ENCODE measurements at regions not wholly inside any gene's neighbourhood (a gene's known extent, or its start where the extent isn't known, plus 50 kb on each side); places are given as distances from the start of the nearest gene placed in this dataset.

GRCh38 chr21:15444118-15444960 lies 285.4 kb upstream of the USP25 start:
- in situ Hi-C loops (cut with MboI) (no loop called here), intact Hi-C loops (cut with micrococcal nuclease; ENCODE audit: unreplicated experiment) (no loop called here)
- DNase-seq (ENCODE audit: low read depth, low spot score) (no peak), ATAC-seq (no peak), FAIRE-seq (no peak)
- ChIA-PET SMC1A (ENCODE audit: uncharacterized antibody, unreplicated experiment) (interaction anchor here (1.0 kb wide), 1 partner anchor 64 kb away, joined by 3 read pairs; no protein-coding TSS in a partner anchor), RAD21 (ENCODE audit: unreplicated experiment) (interaction anchor here (1.0 kb wide), 1 partner anchor 38 kb away, joined by 3 read pairs; no protein-coding TSS in a partner anchor), POLR2A (no interaction called here), CTCF (no interaction called here)
- H3K27me3 ChIP-seq (replicated peaks in 1 of 2; ENCODE audit: control insufficient read depth in 2 of 2, insufficient read depth in 2 of 2, low read length in 1 of 2) = no peaks in the 10 kb centered on the region
- no TSS peak for BruUV-seq (replicated peaks)
- no peaks in the 10 kb centered on the region for H4K20me1 ChIP-seq (ENCODE audit: control insufficient read depth, insufficient read depth)
- H3K4me1 ChIP-seq (ENCODE audit: control insufficient read depth, insufficient read depth, low read length) = peaks cover 13% of the 10 kb centered on the region; the same call in 1 of the 2 replicates
- no peaks in the 10 kb centered on the region for H3K9me3 ChIP-seq (replicated peaks; ENCODE audit: control insufficient read depth, insufficient read depth, low read length)
- H2AFZ ChIP-seq (ENCODE audit: control insufficient read depth, low read depth, low read length) = no peak overlapping the region
- H3K4me2 ChIP-seq (ENCODE audit: control insufficient read depth, insufficient read depth) = no peak overlapping the region
- H3K9ac ChIP-seq (ENCODE audit: control insufficient read depth, insufficient read depth, low read length) = no peak overlapping the region
- no peak overlapping the region for H3K27ac ChIP-seq (ENCODE audit: control insufficient read depth, insufficient read depth)
- no peaks in the 10 kb centered on the region for H3K36me3 ChIP-seq (ENCODE audit: control insufficient read depth in 2 of 2, insufficient read depth in 2 of 2, low read length in 1 of 2)
- no peak overlapping the region for H3K4me3 ChIP-seq
- no peaks in the 10 kb centered on the region for H3K79me2 ChIP-seq (ENCODE audit: control insufficient read depth, insufficient read depth, low read length)
- WGBS (ENCODE audit: insufficient coverage, insufficient replicate concordance, low lambda C conversion rate, missing lambda C conversion rate) = 68% methylated on average over 7 of the region's 7 CpGs
- TF ChIP-seq ELK1 (IDR thresholded peaks at IDR 0.05; ENCODE audit: low read depth, low read length) (no peak), SMAD5 (IDR thresholded peaks at IDR 0.05; ENCODE audit: low read depth) (no peak), SRF (IDR thresholded peaks at IDR 0.05; ENCODE audit: low read depth in 2 of 2, low read length in 2 of 2) (no peak), EED (IDR thresholded peaks at IDR 0.05; ENCODE audit: low read depth) (no peak), ATF7 (IDR thresholded peaks at IDR 0.05; ENCODE audit: low read depth) (no peak), RFX5 (IDR thresholded peaks at IDR 0.05; ENCODE audit: low read depth, low read length) (no peak), KAT2A (conservative IDR thresholded peaks at IDR 0.05; ENCODE audit: control insufficient read depth, low read depth, low read length) (no peak), KLF5 (IDR thresholded peaks at IDR 0.05; ENCODE audit: partially characterized antibody) (no peak)
- TF ChIP-seq, protein P1, sequence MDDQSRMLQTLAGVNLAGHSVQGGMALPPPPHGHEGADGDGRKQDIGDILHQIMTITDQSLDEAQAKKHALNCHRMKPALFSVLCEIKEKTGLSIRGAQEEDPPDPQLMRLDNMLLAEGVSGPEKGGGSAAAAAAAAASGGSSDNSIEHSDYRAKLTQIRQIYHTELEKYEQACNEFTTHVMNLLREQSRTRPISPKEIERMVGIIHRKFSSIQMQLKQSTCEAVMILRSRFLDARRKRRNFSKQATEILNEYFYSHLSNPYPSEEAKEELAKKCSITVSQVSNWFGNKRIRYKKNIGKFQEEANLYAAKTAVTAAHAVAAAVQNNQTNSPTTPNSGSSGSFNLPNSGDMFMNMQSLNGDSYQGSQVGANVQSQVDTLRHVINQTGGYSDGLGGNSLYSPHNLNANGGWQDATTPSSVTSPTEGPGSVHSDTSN (IDR thresholded peaks at IDR 0.05; ENCODE audit: insufficient replicate concordance, low read depth, low read length) = no peak
